Fibroblast of lung (primary cell): ENCODE measurements at regions not wholly inside any gene's neighbourhood (a gene's known extent, or its start where the extent isn't known, plus 50 kb on each side); places are given as distances from the start of the nearest gene placed in this dataset.

Experiments
- DNase-seq, 2 donors: peaks; one replicate each; pipeline versions ENCODE4 v3.0.0 to v3.0.0-alpha.2; 2010; ENCODE audit warnings: low read depth in 2 of 2
- H2AFZ ChIP-seq: 2 replicates; pipeline ENCODE4 v1.5.1; 2012; ENCODE audit warnings: low read length, control low read depth, inconsistent platforms
- H3K27ac ChIP-seq: 2 replicates; pipeline ENCODE4 v1.5.1; 2011; ENCODE audit warnings: low read length, control low read depth; ENCODE audit not compliant: insufficient read depth
- H3K27me3 ChIP-seq: 2 replicates; pipeline ENCODE4 v1.5.1; 2011; ENCODE audit warnings: mild to moderate bottlenecking, low read length; ENCODE audit not compliant: control insufficient read depth, insufficient read depth
- H3K36me3 ChIP-seq: 2 replicates; pipeline ENCODE4 v1.5.1; 2011; ENCODE audit warnings: low read length; ENCODE audit not compliant: control insufficient read depth, insufficient read depth
- H3K4me1 ChIP-seq: 2 replicates; pipeline ENCODE4 v1.5.1; 2011; ENCODE audit warnings: low read length; ENCODE audit not compliant: control insufficient read depth, insufficient read depth; ENCODE audit errors: extremely low read depth
- H3K4me2 ChIP-seq: 2 replicates; pipeline ENCODE4 v1.5.1; 2011; ENCODE audit warnings: low read length, control low read depth; ENCODE audit not compliant: insufficient read depth; ENCODE audit errors: extremely low read depth
- H3K4me3 ChIP-seq, 4 experiments: fragments of 200-600 bp in 1 of 4; sonication (generic) in 1 of 4; replicated peaks in 1 of 4; 2 replicates each; pipeline ENCODE4 v1.5.1; 2011 to 2016; ENCODE audit warnings: low read length in 4 of 4, low read depth in 3 of 4, mild to moderate bottlenecking in 3 of 4, control low read depth in 2 of 4, inconsistent platforms in 1 of 4, mixed read lengths in 1 of 4; ENCODE audit not compliant: insufficient read depth in 1 of 4; ENCODE audit errors: control extremely low read depth in 1 of 4
- H3K79me2 ChIP-seq: 2 replicates; pipeline ENCODE4 v1.5.1; 2012; ENCODE audit warnings: mild to moderate bottlenecking, low read length, inconsistent platforms; ENCODE audit not compliant: control insufficient read depth, insufficient read depth
- H3K9ac ChIP-seq: 2 replicates; pipeline ENCODE4 v1.5.1; 2011; ENCODE audit warnings: mild to moderate bottlenecking, low read length, control low read depth; ENCODE audit not compliant: insufficient read depth
- H3K9me3 ChIP-seq: 2 replicates; pipeline ENCODE4 v1.5.1; 2012; ENCODE audit warnings: low read depth, low read length; ENCODE audit not compliant: control insufficient read depth, insufficient read depth
- H4K20me1 ChIP-seq: 2 replicates; pipeline ENCODE4 v1.5.1; 2011; ENCODE audit warnings: low read length; ENCODE audit not compliant: control insufficient read depth, insufficient read depth; ENCODE audit errors: extremely low read depth
- EZH2 ChIP-seq: IDR thresholded peaks from 2 replicates; pipeline ENCODE4 v1.5.1; 2012; ENCODE audit warnings: low read length, control low read depth, mild to moderate bottlenecking; ENCODE audit errors: missing control alignments
- TF ChIP-seq, protein P1 (sequence below), 2 donors: IDR thresholded peaks in 1 of 2; conservative IDR thresholded peaks in 1 of 2; 1 replicate in 1 of 2; 2 replicates in 1 of 2; pipeline ENCODE4 v1.5.1; 2011 to 2012; ENCODE audit warnings: low read length in 2 of 2, control low read depth in 1 of 2, inconsistent platforms in 1 of 2, low read depth in 1 of 2, mild to moderate bottlenecking in 1 of 2

- Histone ChIP-seq H3K79me2 (no peaks in the 10 kb centered on the region), H3K9me3 (no peaks in the 10 kb centered on the region), H3K4me1 (no peaks in the 10 kb centered on the region), H3K4me2 (no peak overlapping the region), H3K27me3 (no peaks in the 10 kb centered on the region), H3K27ac (no peak overlapping the region), H4K20me1 (no peaks in the 10 kb centered on the region), H3K36me3 (no peaks in the 10 kb centered on the region), H3K9ac (no peak overlapping the region), H2AFZ (no peak overlapping the region), H3K4me3 (no peak overlapping the region)
- TF ChIP-seq, protein P1, sequence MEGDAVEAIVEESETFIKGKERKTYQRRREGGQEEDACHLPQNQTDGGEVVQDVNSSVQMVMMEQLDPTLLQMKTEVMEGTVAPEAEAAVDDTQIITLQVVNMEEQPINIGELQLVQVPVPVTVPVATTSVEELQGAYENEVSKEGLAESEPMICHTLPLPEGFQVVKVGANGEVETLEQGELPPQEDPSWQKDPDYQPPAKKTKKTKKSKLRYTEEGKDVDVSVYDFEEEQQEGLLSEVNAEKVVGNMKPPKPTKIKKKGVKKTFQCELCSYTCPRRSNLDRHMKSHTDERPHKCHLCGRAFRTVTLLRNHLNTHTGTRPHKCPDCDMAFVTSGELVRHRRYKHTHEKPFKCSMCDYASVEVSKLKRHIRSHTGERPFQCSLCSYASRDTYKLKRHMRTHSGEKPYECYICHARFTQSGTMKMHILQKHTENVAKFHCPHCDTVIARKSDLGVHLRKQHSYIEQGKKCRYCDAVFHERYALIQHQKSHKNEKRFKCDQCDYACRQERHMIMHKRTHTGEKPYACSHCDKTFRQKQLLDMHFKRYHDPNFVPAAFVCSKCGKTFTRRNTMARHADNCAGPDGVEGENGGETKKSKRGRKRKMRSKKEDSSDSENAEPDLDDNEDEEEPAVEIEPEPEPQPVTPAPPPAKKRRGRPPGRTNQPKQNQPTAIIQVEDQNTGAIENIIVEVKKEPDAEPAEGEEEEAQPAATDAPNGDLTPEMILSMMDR (conservative IDR thresholded peaks at IDR 0.05 in 1 of 2, IDR thresholded peaks at IDR 0.05 in 1 of 2; ENCODE audit: low read depth in 1 of 2, low read length in 2 of 2): no peak
- no peak for TF ChIP-seq EZH2
- DNase-seq: no peak
Observed at GRCh38 chr12:84766375-84766774, 146.2 kb downstream of the SLC6A15 start.

DNA sequence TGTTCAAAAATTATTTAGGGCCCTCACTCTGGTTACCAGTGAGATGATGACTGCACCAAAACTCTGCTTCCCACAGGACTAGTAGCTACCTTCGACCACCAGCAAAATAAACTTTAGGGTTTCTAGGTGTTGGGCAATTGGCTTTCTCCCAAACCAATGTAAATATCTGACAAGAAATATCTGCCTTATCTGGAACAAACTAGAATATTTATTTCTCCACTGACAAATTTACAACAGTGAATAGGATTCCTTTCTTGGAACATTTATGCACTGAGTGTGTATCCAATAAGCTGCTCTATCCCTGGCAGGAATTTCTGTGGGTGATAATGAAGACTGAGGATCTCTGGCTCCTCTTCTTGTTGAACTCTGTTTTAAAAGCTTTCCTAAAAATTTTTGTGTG lies 148.6 kb downstream of the SLC6A15 start:
- Histone ChIP-seq H3K27ac (no peak overlapping the region), H3K9ac (no peak overlapping the region), H3K4me1 (no peaks in the 10 kb centered on the region), H3K79me2 (no peaks in the 10 kb centered on the region), H3K9me3 (no peaks in the 10 kb centered on the region), H2AFZ (no peak overlapping the region), H4K20me1 (no peaks in the 10 kb centered on the region), H3K4me2 (no peak overlapping the region), H3K4me3 (no peak overlapping the region), H3K36me3 (no peaks in the 10 kb centered on the region), H3K27me3 (no peaks in the 10 kb centered on the region)
- TF ChIP-seq, protein P1 (conservative IDR thresholded peaks at IDR 0.05 in 1 of 2, IDR thresholded peaks at IDR 0.05 in 1 of 2; ENCODE audit: low read depth in 1 of 2, low read length in 2 of 2): no peak
- no peak for TF ChIP-seq EZH2
- DNase-seq: peak in 1 of 2 donors; percentile 32

DNA sequence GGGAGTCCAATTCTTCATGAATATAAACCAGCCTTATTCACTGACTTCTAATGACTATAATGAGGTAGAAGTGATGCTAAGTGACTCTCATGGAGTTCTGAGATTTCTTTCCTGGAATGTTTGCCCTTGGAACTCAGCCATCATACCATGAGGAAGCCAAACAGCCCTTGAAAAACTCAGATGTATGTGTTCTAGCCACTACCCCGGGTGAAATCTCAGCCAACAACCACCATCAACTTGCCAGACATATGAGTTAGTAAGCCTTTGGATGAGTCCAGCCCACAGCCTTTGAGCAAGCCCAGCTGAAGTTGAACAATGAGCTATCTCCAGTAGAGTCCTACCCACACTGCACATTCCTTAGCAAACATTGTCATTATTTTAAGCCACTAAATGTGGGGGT lies 149.5 kb downstream of the SLC6A15 start:
- no peaks in the 10 kb centered on the region for H4K20me1 ChIP-seq
- H3K4me1 ChIP-seq: no peaks in the 10 kb centered on the region
- H2AFZ ChIP-seq: no peak overlapping the region
- no peak overlapping the region for H3K9ac ChIP-seq
- H3K79me2 ChIP-seq: no peaks in the 10 kb centered on the region
- H3K36me3 ChIP-seq: no peaks in the 10 kb centered on the region
- H3K27me3 ChIP-seq: no peaks in the 10 kb centered on the region
- H3K27ac ChIP-seq: no peak overlapping the region
- DNase-seq: peak; percentile 57 to 94
- TF ChIP-seq EZH2: no peak
- TF ChIP-seq, protein P1 (conservative IDR thresholded peaks at IDR 0.05 in 1 of 2, IDR thresholded peaks at IDR 0.05 in 1 of 2; ENCODE audit: low read depth in 1 of 2, low read length in 2 of 2): no peak
- H3K4me2 ChIP-seq: no peak overlapping the region
- no peaks in the 10 kb centered on the region for H3K9me3 ChIP-seq
- no peak overlapping the region for H3K4me3 ChIP-seq
